Activated CD4-positive, alpha-beta memory T cell treated with anti-CD3 and anti-CD28 coated beads for 36 hours (primary cell): ENCODE measurements at regions not wholly inside any gene's neighbourhood (a gene's known extent, or its start where the extent isn't known, plus 50 kb on each side); places are given as distances from the start of the nearest gene placed in this dataset.

ENCODE experiments used
- CTCF ChIA-PET: fragments of 350-600 bp; sonication (Branson Sonifier 250); formaldehyde crosslinking; loops from one replicate; lab custom pipeline; 2021; ENCODE audit warnings: antibody characterized with exemption, inconsistent platforms; lab: Charles Lee
- POLR2A ChIA-PET: fragments of 350-600 bp; sonication (Branson Sonifier 250); formaldehyde crosslinking; loops from one replicate; lab custom pipeline; 2021; ENCODE audit warnings: antibody characterized with exemption; lab: Charles Lee
- DNase-seq: peaks from one replicate; pipeline ENCODE4 v3.0.0-alpha.2; 2020
- H3K27ac Mint-ChIP-seq: one replicate; pipeline ENCODE4 v1.8.0; 2021; ENCODE audit warnings: mixed read lengths
- H3K27me3 Mint-ChIP-seq: one replicate; pipeline ENCODE4 v1.8.0; 2021; ENCODE audit warnings: mixed read lengths
- H3K36me3 Mint-ChIP-seq: one replicate; pipeline ENCODE4 v1.8.0; 2021; ENCODE audit warnings: mixed read lengths
- H3K4me1 Mint-ChIP-seq: one replicate; pipeline ENCODE4 v1.8.0; 2021; ENCODE audit warnings: low read depth, mixed read lengths
- H3K4me3 Mint-ChIP-seq: one replicate; pipeline ENCODE4 v1.8.0; 2021; ENCODE audit warnings: mild to moderate bottlenecking, mixed read lengths
- H3K9me3 Mint-ChIP-seq: one replicate; pipeline ENCODE4 v1.8.0; 2021; ENCODE audit warnings: mixed read lengths
- intact Hi-C: fragments of 100-400 bp; cut with micrococcal nuclease; formaldehyde crosslinking; loops from one replicate; pipeline ENCODE4 v1.15.1; 2023

- no peaks in the 10 kb centered on the region for H3K9me3 Mint-ChIP-seq
- peaks cover 22% of the 10 kb centered on the region for H3K27me3 Mint-ChIP-seq
- intact Hi-C loops: no loop called here
- DNase-seq: no peak
- POLR2A ChIA-PET: no interaction called here
- CTCF ChIA-PET: no interaction called here
- H3K27ac Mint-ChIP-seq: no peak overlapping the region
- no peak overlapping the region for H3K4me3 Mint-ChIP-seq
- H3K36me3 Mint-ChIP-seq: no peaks in the 10 kb centered on the region
- peaks cover 6% of the 10 kb centered on the region for H3K4me1 Mint-ChIP-seq
These were observed 437.1 kb upstream of the NPVF start for GRCh38 chr7:25665374-25665773.

- ChIA-PET POLR2A (no interaction called here), CTCF (no interaction called here)
- intact Hi-C loops: no loop called here
- no peak overlapping the region for H3K4me3 Mint-ChIP-seq
- H3K27ac Mint-ChIP-seq: no peak overlapping the region
- H3K36me3 Mint-ChIP-seq: no peaks in the 10 kb centered on the region
- H3K27me3 Mint-ChIP-seq: peaks cover 22% of the 10 kb centered on the region
- no peaks in the 10 kb centered on the region for H3K9me3 Mint-ChIP-seq
- H3K4me1 Mint-ChIP-seq: peaks cover 6% of the 10 kb centered on the region
- DNase-seq: no peak
These were observed 437.8 kb upstream of the NPVF start for GRCh38 chr7:25665903-25666670.

GRCh38 chr7:25666671-25667060, 438.4 kb upstream of the NPVF start:
- H3K27me3 Mint-ChIP-seq: peaks cover 22% of the 10 kb centered on the region
- H3K36me3 Mint-ChIP-seq: no peaks in the 10 kb centered on the region
- H3K4me1 Mint-ChIP-seq: peaks cover 6% of the 10 kb centered on the region
- H3K9me3 Mint-ChIP-seq: no peaks in the 10 kb centered on the region
- CTCF ChIA-PET: no interaction called here
- intact Hi-C loops: no loop called here
- H3K27ac Mint-ChIP-seq: no peak overlapping the region
- POLR2A ChIA-PET: no interaction called here
- DNase-seq: no peak
- H3K4me3 Mint-ChIP-seq: no peak overlapping the region

- Mint-ChIP-seq H3K9me3 (no peaks in the 10 kb centered on the region), H3K4me1 (peaks cover 4% of the 10 kb centered on the region), H3K36me3 (no peaks in the 10 kb centered on the region), H3K4me3 (no peak overlapping the region), H3K27me3 (peaks cover 12% of the 10 kb centered on the region), H3K27ac (no peak overlapping the region)
- POLR2A ChIA-PET: no interaction called here
- intact Hi-C loops: no loop called here
- no peak for DNase-seq
- CTCF ChIA-PET: interaction anchor here (1.0 kb wide), 1 partner anchor 150 kb away, joined by 3 read pairs; no protein-coding TSS in a partner anchor
These were observed 441.0 kb upstream of the NPVF start for GRCh38 chr7:25669281-25669781.

- POLR2A ChIA-PET: no interaction called here
- intact Hi-C loops: no loop called here
- no peak for DNase-seq
- no peaks in the 10 kb centered on the region for H3K36me3 Mint-ChIP-seq
- no peak overlapping the region for H3K4me3 Mint-ChIP-seq
- H3K9me3 Mint-ChIP-seq: no peaks in the 10 kb centered on the region
- peaks cover 5% of the 10 kb centered on the region for H3K27me3 Mint-ChIP-seq
- CTCF ChIA-PET: no interaction called here
- no peaks in the 10 kb centered on the region for H3K4me1 Mint-ChIP-seq
- no peak overlapping the region for H3K27ac Mint-ChIP-seq
These were observed 441.9 kb upstream of the NPVF start for GRCh38 chr7:25669961-25670841.

- Mint-ChIP-seq H3K4me1 (no peaks in the 10 kb centered on the region), H3K36me3 (no peaks in the 10 kb centered on the region), H3K4me3 (no peak overlapping the region), H3K27ac (no peak overlapping the region), H3K27me3 (peaks cover 2% of the 10 kb centered on the region), H3K9me3 (no peaks in the 10 kb centered on the region)
- no peak for DNase-seq
- intact Hi-C loops: no loop called here
- POLR2A ChIA-PET: no interaction called here
- CTCF ChIA-PET: no interaction called here
These were observed 442.8 kb upstream of the NPVF start for GRCh38 chr7:25671111-25671510.

- no peaks in the 10 kb centered on the region for H3K36me3 Mint-ChIP-seq
- ChIA-PET POLR2A (no interaction called here), CTCF (no interaction called here)
- H3K4me1 Mint-ChIP-seq: no peaks in the 10 kb centered on the region
- no peak overlapping the region for H3K27ac Mint-ChIP-seq
- H3K27me3 Mint-ChIP-seq: peaks cover 2% of the 10 kb centered on the region
- intact Hi-C loops: no loop called here
- no peak overlapping the region for H3K4me3 Mint-ChIP-seq
- DNase-seq: no peak
- no peaks in the 10 kb centered on the region for H3K9me3 Mint-ChIP-seq
These were observed 444.2 kb upstream of the NPVF start for GRCh38 chr7:25672496-25672895.

GRCh38 chr7:25675789-25676474, 447.6 kb upstream of the NPVF start:
- Mint-ChIP-seq H3K36me3 (no peaks in the 10 kb centered on the region), H3K27me3 (peaks cover 2% of the 10 kb centered on the region), H3K27ac (no peak overlapping the region), H3K4me3 (no peak overlapping the region), H3K9me3 (no peaks in the 10 kb centered on the region), H3K4me1 (no peaks in the 10 kb centered on the region)
- no peak for DNase-seq
- intact Hi-C loops: no loop called here
- POLR2A ChIA-PET: no interaction called here
- CTCF ChIA-PET: no interaction called here

- CTCF ChIA-PET: no interaction called here
- Mint-ChIP-seq H3K4me1 (no peaks in the 10 kb centered on the region), H3K27me3 (no peaks in the 10 kb centered on the region), H3K9me3 (no peaks in the 10 kb centered on the region), H3K27ac (no peak overlapping the region), H3K4me3 (no peak overlapping the region), H3K36me3 (no peaks in the 10 kb centered on the region)
- intact Hi-C loops: no loop called here
- no peak for DNase-seq
- POLR2A ChIA-PET: no interaction called here
These were observed 449.3 kb upstream of the NPVF start for GRCh38 chr7:25677595-25677994.

- intact Hi-C loops: no loop called here
These were observed 449.9 kb upstream of the NPVF start for GRCh38 chr7:25678215-25678614.

GRCh38 chr7:25680636-25681035, 452.4 kb upstream of the NPVF start:
- intact Hi-C loops: no loop called here
- Mint-ChIP-seq H3K4me1 (no peaks in the 10 kb centered on the region), H3K27ac (no peak overlapping the region), H3K27me3 (peaks cover 3% of the 10 kb centered on the region), H3K9me3 (no peaks in the 10 kb centered on the region), H3K36me3 (no peaks in the 10 kb centered on the region), H3K4me3 (no peak overlapping the region)
- DNase-seq: no peak
- ChIA-PET CTCF (no interaction called here), POLR2A (no interaction called here)

More at GRCh38 chr7:25678215-25678614, 449.9 kb upstream of the NPVF start:
- ChIA-PET CTCF (no interaction called here), POLR2A (no interaction called here)
- H3K27ac Mint-ChIP-seq: no peak overlapping the region
- H3K9me3 Mint-ChIP-seq: no peaks in the 10 kb centered on the region
- no peaks in the 10 kb centered on the region for H3K27me3 Mint-ChIP-seq
- no peak overlapping the region for H3K4me3 Mint-ChIP-seq
- no peaks in the 10 kb centered on the region for H3K36me3 Mint-ChIP-seq
- H3K4me1 Mint-ChIP-seq: no peaks in the 10 kb centered on the region
- DNase-seq: no peak

GRCh38 chr7:25684360-25684759, 456.1 kb upstream of the NPVF start:
- no peaks in the 10 kb centered on the region for H3K9me3 Mint-ChIP-seq

More at GRCh38 chr7:25684360-25684759, 456.1 kb upstream of the NPVF start:
- intact Hi-C loops: no loop called here
- Mint-ChIP-seq H3K27me3 (peaks cover 10% of the 10 kb centered on the region), H3K36me3 (no peaks in the 10 kb centered on the region), H3K4me1 (no peaks in the 10 kb centered on the region), H3K4me3 (no peak overlapping the region), H3K27ac (no peak overlapping the region)
- ChIA-PET POLR2A (no interaction called here), CTCF (no interaction called here)
- DNase-seq: no peak
